ENCODE measurements at regions not wholly inside any gene's neighbourhood (a gene's known extent, or its start where the extent isn't known, plus 50 kb on each side); places are given as distances from the start of the nearest gene placed in this dataset.

DNA sequence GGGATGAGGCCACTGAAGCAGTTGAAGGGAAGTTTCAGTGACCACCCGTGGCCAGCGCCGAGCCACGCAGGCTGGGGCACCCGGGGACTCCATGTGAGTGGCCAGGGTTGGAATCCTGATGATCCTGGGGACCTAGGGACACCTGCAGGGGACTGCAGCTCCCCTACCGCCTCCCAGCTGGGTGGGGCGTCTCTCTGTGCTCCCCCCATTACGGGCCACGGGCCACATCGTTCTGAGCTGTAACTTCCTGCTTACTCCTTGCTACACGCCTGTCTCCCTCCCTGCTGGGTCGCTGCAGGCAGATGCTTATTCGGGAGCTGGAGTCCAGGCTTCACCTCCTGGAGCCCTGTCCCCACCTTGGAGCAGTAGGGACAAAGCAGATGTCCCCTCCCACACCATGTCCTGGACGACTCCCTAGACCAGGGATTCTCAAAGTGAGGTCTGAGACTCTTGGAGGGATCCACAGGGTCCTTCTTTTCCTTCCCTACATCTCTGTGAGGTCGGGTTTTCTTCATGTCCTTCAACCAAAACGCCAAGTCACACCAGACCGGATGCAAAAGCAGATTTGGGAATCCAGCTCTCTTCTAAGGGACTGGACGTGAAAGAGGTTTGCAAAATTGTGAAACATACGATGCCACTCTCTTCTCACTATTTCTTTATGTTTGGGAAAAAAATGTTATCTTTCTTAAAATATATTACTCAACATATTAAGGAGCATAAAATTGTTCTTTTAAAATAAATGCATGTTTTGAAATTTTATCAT is 85.9 kb upstream of the NCOR2 start:
- Histone ChIP-seq H4K20me1 (ENCODE audit: control insufficient read depth, insufficient read depth, low read depth, low read length) (no peaks in the 10 kb centered on the region), H3F3A (ENCODE audit: control insufficient read depth, insufficient read depth) (no peaks in the 10 kb centered on the region), H3K27me3 (ENCODE audit: control insufficient read depth, low read length) (peaks cover 9% of the 10 kb centered on the region), H3K4me3 (ENCODE audit: low read length) (no peak overlapping the region), H3K27ac (ENCODE audit: low read depth, low read length) (no peak overlapping the region), H3K9me2 (replicated peaks; ENCODE audit: control insufficient read depth, low read length) (no peaks in the 10 kb centered on the region), H3K9me3 (ENCODE audit: control insufficient read depth, insufficient read depth, low read length) (peaks cover 7% of the 10 kb centered on the region; the same call in 1 of the 2 replicates), H3K4me1 (ENCODE audit: control insufficient read depth, low read length) (no peaks in the 10 kb centered on the region), H3K79me2 (ENCODE audit: control insufficient read depth, low read length) (no peaks in the 10 kb centered on the region), H3K4me2 (ENCODE audit: low read length) (no peak overlapping the region), H3K36me3 (ENCODE audit: control insufficient read depth, low read length) (no peaks in the 10 kb centered on the region)
- TF ChIP-seq EZH2phosphoT487 (IDR thresholded peaks at IDR 0.05; ENCODE audit: borderline replicate concordance, low read length) = no peak
- TF ChIP-seq, protein P1, sequence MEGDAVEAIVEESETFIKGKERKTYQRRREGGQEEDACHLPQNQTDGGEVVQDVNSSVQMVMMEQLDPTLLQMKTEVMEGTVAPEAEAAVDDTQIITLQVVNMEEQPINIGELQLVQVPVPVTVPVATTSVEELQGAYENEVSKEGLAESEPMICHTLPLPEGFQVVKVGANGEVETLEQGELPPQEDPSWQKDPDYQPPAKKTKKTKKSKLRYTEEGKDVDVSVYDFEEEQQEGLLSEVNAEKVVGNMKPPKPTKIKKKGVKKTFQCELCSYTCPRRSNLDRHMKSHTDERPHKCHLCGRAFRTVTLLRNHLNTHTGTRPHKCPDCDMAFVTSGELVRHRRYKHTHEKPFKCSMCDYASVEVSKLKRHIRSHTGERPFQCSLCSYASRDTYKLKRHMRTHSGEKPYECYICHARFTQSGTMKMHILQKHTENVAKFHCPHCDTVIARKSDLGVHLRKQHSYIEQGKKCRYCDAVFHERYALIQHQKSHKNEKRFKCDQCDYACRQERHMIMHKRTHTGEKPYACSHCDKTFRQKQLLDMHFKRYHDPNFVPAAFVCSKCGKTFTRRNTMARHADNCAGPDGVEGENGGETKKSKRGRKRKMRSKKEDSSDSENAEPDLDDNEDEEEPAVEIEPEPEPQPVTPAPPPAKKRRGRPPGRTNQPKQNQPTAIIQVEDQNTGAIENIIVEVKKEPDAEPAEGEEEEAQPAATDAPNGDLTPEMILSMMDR (IDR thresholded peaks at IDR 0.05; ENCODE audit: low read depth, low read length, poor library complexity, severe bottlenecking) = no peak

- H3K9me2 ChIP-seq (replicated peaks; ENCODE audit: control insufficient read depth, low read length) = no peaks in the 10 kb centered on the region
- H3K27me3 ChIP-seq (ENCODE audit: control insufficient read depth, low read length) = peaks cover 12% of the 10 kb centered on the region
- no peak overlapping the region for H3K4me2 ChIP-seq (ENCODE audit: low read length)
- H3F3A ChIP-seq (ENCODE audit: control insufficient read depth, insufficient read depth) = no peaks in the 10 kb centered on the region
- H3K9me3 ChIP-seq (ENCODE audit: control insufficient read depth, insufficient read depth, low read length) = peaks cover 10% of the 10 kb centered on the region; the same call in 1 of the 2 replicates
- no peaks in the 10 kb centered on the region for H3K36me3 ChIP-seq (ENCODE audit: control insufficient read depth, low read length)
- H3K79me2 ChIP-seq (ENCODE audit: control insufficient read depth, low read length) = no peaks in the 10 kb centered on the region
- no peaks in the 10 kb centered on the region for H4K20me1 ChIP-seq (ENCODE audit: control insufficient read depth, insufficient read depth, low read depth, low read length)
- TF ChIP-seq EZH2phosphoT487 (IDR thresholded peaks at IDR 0.05; ENCODE audit: borderline replicate concordance, low read length) = no peak
- TF ChIP-seq, protein P1 (IDR thresholded peaks at IDR 0.05; ENCODE audit: low read depth, low read length, poor library complexity, severe bottlenecking) = no peak
- no peak overlapping the region for H3K27ac ChIP-seq (ENCODE audit: low read depth, low read length)
- no peaks in the 10 kb centered on the region for H3K4me1 ChIP-seq (ENCODE audit: control insufficient read depth, low read length)
- no peak overlapping the region for H3K4me3 ChIP-seq (ENCODE audit: low read length)
Measured at GRCh38 chr12:124652661-124653060, 85.2 kb upstream of the NCOR2 start.

DNA sequence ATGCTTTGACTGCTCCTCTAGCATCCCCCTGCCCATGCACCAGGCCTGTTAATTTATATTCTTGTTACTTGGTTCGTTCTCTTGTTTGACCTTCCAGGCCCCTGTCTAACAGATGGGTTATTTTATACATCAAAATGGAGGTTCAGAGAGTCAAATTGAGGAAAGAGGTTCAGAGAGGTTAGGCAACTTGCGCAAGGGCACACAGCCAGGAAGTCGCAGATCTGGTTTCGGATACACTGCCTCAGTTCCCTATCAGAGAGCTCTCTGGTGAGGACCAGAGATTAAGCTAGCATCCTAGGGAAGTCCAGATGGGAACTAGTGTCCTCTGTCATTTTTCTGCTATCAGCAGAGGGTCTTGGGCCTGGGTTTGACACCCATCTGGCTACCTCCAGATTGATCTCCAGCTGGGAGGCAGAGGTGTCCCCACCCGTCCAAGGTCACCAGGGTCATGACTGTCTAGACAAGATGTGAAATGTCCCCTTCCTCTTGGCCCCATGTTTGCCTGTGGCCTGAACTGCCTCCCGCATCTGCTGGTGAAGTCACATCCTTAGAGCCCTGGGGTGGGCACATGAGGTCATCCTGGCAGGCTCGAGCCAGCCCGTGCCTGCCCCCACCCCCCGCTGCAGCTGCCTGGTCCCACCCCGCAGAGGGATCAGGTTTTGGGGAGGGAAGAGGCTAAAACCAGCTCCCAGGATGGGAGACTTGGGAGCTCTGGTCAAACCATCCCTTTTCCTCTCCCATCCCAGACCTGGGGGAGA is 84.3 kb upstream of the NCOR2 start:
- H3K4me1 ChIP-seq (ENCODE audit: control insufficient read depth, low read length) = no peaks in the 10 kb centered on the region

DNA sequence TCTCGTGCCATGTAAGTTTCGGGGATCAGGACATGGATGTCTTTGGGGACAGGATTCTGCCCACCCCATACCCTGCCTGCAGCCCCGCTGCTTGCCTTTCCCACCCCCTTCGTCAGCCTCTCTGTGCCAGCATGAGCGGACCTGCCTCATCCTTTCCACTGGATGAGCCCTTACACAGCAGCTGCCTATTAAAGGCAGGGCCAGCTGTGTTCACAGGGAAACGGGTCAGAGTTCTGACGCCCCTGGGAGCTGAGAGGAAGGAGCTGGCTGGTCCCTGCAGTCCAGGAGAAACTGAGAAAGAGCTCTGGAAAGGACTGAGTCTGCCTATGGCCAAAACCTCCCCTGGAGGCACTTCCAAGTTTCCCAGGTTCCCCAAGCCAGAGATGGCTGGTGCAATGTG is 83.5 kb upstream of the NCOR2 start:
- H3K9me2 ChIP-seq (replicated peaks; ENCODE audit: control insufficient read depth, low read length) = no peaks in the 10 kb centered on the region
- H4K20me1 ChIP-seq (ENCODE audit: control insufficient read depth, insufficient read depth, low read depth, low read length) = no peaks in the 10 kb centered on the region
- TF ChIP-seq, protein P1 (IDR thresholded peaks at IDR 0.05; ENCODE audit: low read depth, low read length, poor library complexity, severe bottlenecking) = no peak
- TF ChIP-seq EZH2phosphoT487 (IDR thresholded peaks at IDR 0.05; ENCODE audit: borderline replicate concordance, low read length) = no peak
- H3K79me2 ChIP-seq (ENCODE audit: control insufficient read depth, low read length) = no peaks in the 10 kb centered on the region
- peaks cover 23% of the 10 kb centered on the region for H3K27me3 ChIP-seq (ENCODE audit: control insufficient read depth, low read length)
- no peak overlapping the region for H3K27ac ChIP-seq (ENCODE audit: low read depth, low read length)
- no peaks in the 10 kb centered on the region for H3K4me1 ChIP-seq (ENCODE audit: control insufficient read depth, low read length)
- H3K9me3 ChIP-seq (ENCODE audit: control insufficient read depth, insufficient read depth, low read length) = peaks cover 10% of the 10 kb centered on the region; the same call in 1 of the 2 replicates
- no peaks in the 10 kb centered on the region for H3K36me3 ChIP-seq (ENCODE audit: control insufficient read depth, low read length)
- H3K4me3 ChIP-seq (ENCODE audit: low read length) = no peak overlapping the region
- no peak overlapping the region for H3K4me2 ChIP-seq (ENCODE audit: low read length)
- H3F3A ChIP-seq (ENCODE audit: control insufficient read depth, insufficient read depth) = no peaks in the 10 kb centered on the region

More for the DNA sequence above, 84.3 kb upstream of the NCOR2 start:
- no peaks in the 10 kb centered on the region for H3F3A ChIP-seq (ENCODE audit: control insufficient read depth, insufficient read depth)
- no peak for TF ChIP-seq EZH2phosphoT487 (IDR thresholded peaks at IDR 0.05; ENCODE audit: borderline replicate concordance, low read length)
- H4K20me1 ChIP-seq (ENCODE audit: control insufficient read depth, insufficient read depth, low read depth, low read length) = no peaks in the 10 kb centered on the region
- H3K9me3 ChIP-seq (ENCODE audit: control insufficient read depth, insufficient read depth, low read length) = peaks cover 10% of the 10 kb centered on the region; the same call in 1 of the 2 replicates
- no peaks in the 10 kb centered on the region for H3K9me2 ChIP-seq (replicated peaks; ENCODE audit: control insufficient read depth, low read length)
- no peak overlapping the region for H3K4me3 ChIP-seq (ENCODE audit: low read length)
- H3K27ac ChIP-seq (ENCODE audit: low read depth, low read length) = no peak overlapping the region
- no peak overlapping the region for H3K4me2 ChIP-seq (ENCODE audit: low read length)
- H3K27me3 ChIP-seq (ENCODE audit: control insufficient read depth, low read length) = peaks cover 18% of the 10 kb centered on the region
- no peaks in the 10 kb centered on the region for H3K36me3 ChIP-seq (ENCODE audit: control insufficient read depth, low read length)
- H3K79me2 ChIP-seq (ENCODE audit: control insufficient read depth, low read length) = no peaks in the 10 kb centered on the region

Data from DOHH2 (cell line).